ENCODE measurements at regions not wholly inside any gene's neighbourhood (a gene's known extent, or its start where the extent isn't known, plus 50 kb on each side); places are given as distances from the start of the nearest gene placed in this dataset.

- no peak for TF ChIP-seq CTCF (IDR thresholded peaks at IDR 0.05)
- peak in 1 of 2 experiments; percentile 76; a peak in 1 of 4 replicates for TF ChIP-seq EP300 (IDR thresholded peaks at IDR 0.05; ENCODE audit: borderline replicate concordance in 1 of 2, low read depth in 1 of 2, low read length in 1 of 2)
Observed at GRCh38 chr22:44395118-44396005, 82.6 kb upstream of the SHISAL1 start.

Data from SK-N-SH (cell line).